Lung (tissue), 11 donors: ENCODE measurements at regions not wholly inside any gene's neighbourhood (a gene's known extent, or its start where the extent isn't known, plus 50 kb on each side); places are given as distances from the start of the nearest gene placed in this dataset.

Experiments
- ATAC-seq: fragments of 200-7000 bp; cut with Tn5 transposase; one replicate; pipeline ENCODE4 v1.9.1; 2020; ENCODE audit warnings: moderate number of reproducible peaks; ENCODE audit not compliant: insufficient read depth, low FRiP score
- DNase-seq, 3 donors: peaks; one replicate each; pipeline ENCODE4 v3.0.0-alpha.2; 2013 to 2017
- H3K27ac ChIP-seq, 2 donors: one replicate each; pipeline ENCODE4 v1.5.1; 2013; ENCODE audit warnings: mild to moderate bottlenecking in 2 of 2, moderate library complexity in 2 of 2, control low read depth in 1 of 2, inconsistent platforms in 1 of 2, low read depth in 1 of 2, low read length in 1 of 2
- H3K27me3 ChIP-seq, 3 donors: one replicate each; pipeline ENCODE4 v1.5.1; 2013; ENCODE audit warnings: low read length in 2 of 3; ENCODE audit not compliant: control insufficient read depth in 3 of 3, insufficient read depth in 3 of 3
- H3K36me3 ChIP-seq, 4 donors: one replicate each; pipeline ENCODE4 v1.5.1; 2013; ENCODE audit warnings: low read length in 4 of 4, mild to moderate bottlenecking in 1 of 4, moderate library complexity in 1 of 4; ENCODE audit not compliant: control insufficient read depth in 4 of 4, insufficient read depth in 4 of 4
- H3K4me1 ChIP-seq, 5 donors: one replicate each; pipeline ENCODE4 v1.5.1; 2013; ENCODE audit warnings: low read length in 5 of 5, mild to moderate bottlenecking in 2 of 5, moderate library complexity in 1 of 5; ENCODE audit not compliant: control insufficient read depth in 5 of 5, insufficient read depth in 5 of 5
- H3K4me3 ChIP-seq: one replicate; pipeline ENCODE4 v1.5.1; 2013; ENCODE audit warnings: mild to moderate bottlenecking, control low read depth, moderate library complexity
- H3K9ac ChIP-seq, 2 donors: one replicate each; pipeline ENCODE4 v1.5.1; 2013; ENCODE audit warnings: low read length in 2 of 2, control low read depth in 1 of 2; ENCODE audit not compliant: insufficient read depth in 1 of 2
- H3K9me3 ChIP-seq, 4 donors: one replicate each; pipeline ENCODE4 v1.5.1; 2013; ENCODE audit warnings: low read length in 3 of 4, mild to moderate bottlenecking in 1 of 4, moderate library complexity in 1 of 4; ENCODE audit not compliant: control insufficient read depth in 4 of 4, insufficient read depth in 3 of 4
- CTCF ChIP-seq: IDR thresholded peaks from 2 replicates; pipeline ENCODE4 v1.5.1; 2012; ENCODE audit warnings: mild to moderate bottlenecking; ENCODE audit errors: control extremely low read depth, extremely low read depth
- WGBS, 2 donors: extraction: QIAGEN DNeasy Blood & Tissue Kit; methylation state at CpG; one replicate each; pipeline ENCODE4 v1.1.7; 2013; 5-methylcytosine and 5-hydroxymethylcytosine counted together
- donor health status: control.
- donor health status: control.
- donor health status: Bipolar disorder and iron deficiency.
- donor health status: healthy.
- donor health status: DM: yes; HTN: yes; CAD: no.

- Histone ChIP-seq H3K27ac (no peak overlapping the region), H3K9me3 (no peaks in the 10 kb centered on the region), H3K4me3 (no peak overlapping the region), H3K9ac (no peak overlapping the region), H3K27me3 (peaks cover 0 to 13% (median 0%) of the 10 kb centered on the region in 3 donors), H3K36me3 (no peaks in the 10 kb centered on the region), H3K4me1 (peaks cover 0 to 3% (median 0%) of the 10 kb centered on the region in 5 donors)
- 66 to 76% methylated on average over 1 of the region's 1 CpG for WGBS, 2 donors
- DNase-seq = no peak
- ATAC-seq = no peak
- TF ChIP-seq CTCF = no peak
Measured at GRCh38 chr7:69169386-69169785, 428.9 kb upstream of the AUTS2 start.

GRCh38 chr7:69172357-69173077, 425.8 kb upstream of the AUTS2 start:
- Histone ChIP-seq H3K27me3 (peaks cover 0 to 14% (median 0%) of the 10 kb centered on the region in 3 donors), H3K9ac (no peak overlapping the region), H3K4me1 (peaks cover 0 to 14% (median 2%) of the 10 kb centered on the region in 5 donors), H3K9me3 (no peaks in the 10 kb centered on the region), H3K36me3 (no peaks in the 10 kb centered on the region), H3K27ac (no peak overlapping the region), H3K4me3 (no peak overlapping the region)
- DNase-seq (no peak), ATAC-seq (no peak)
- no peak for TF ChIP-seq CTCF
- WGBS, 2 donors = 84 to 93% methylated on average over 10 of the region's 10 CpGs

GRCh38 chr7:69173341-69173740, 424.9 kb upstream of the AUTS2 start:
- Histone ChIP-seq H3K36me3 (no peaks in the 10 kb centered on the region), H3K9me3 (no peaks in the 10 kb centered on the region), H3K9ac (no peak overlapping the region), H3K27me3 (peaks cover 0 to 14% (median 0%) of the 10 kb centered on the region in 3 donors), H3K4me1 (peaks cover 0 to 19% (median 2%) of the 10 kb centered on the region in 5 donors), H3K27ac (no peak overlapping the region), H3K4me3 (no peak overlapping the region)
- no peak for ATAC-seq
- DNase-seq = no peak
- WGBS, 2 donors = 83 to 91% methylated on average over 4 of the region's 4 CpGs
- TF ChIP-seq CTCF = no peak

- 60 to 81% methylated on average over 1 of the region's 1 CpG for WGBS, 2 donors
- H3K4me1 ChIP-seq = peaks cover 0 to 19% (median 2%) of the 10 kb centered on the region in 5 donors
- no peak overlapping the region for H3K9ac ChIP-seq
- peaks cover 0 to 14% (median 0%) of the 10 kb centered on the region in 3 donors for H3K27me3 ChIP-seq
- H3K27ac ChIP-seq = no peak overlapping the region
- H3K36me3 ChIP-seq = no peaks in the 10 kb centered on the region
- H3K9me3 ChIP-seq = no peaks in the 10 kb centered on the region
- DNase-seq (peak in 2 of 3 donors; percentile 25 to 44), ATAC-seq (no peak)
- H3K4me3 ChIP-seq = no peak overlapping the region
- TF ChIP-seq CTCF = no peak
Measured at GRCh38 chr7:69173846-69174245, 424.4 kb upstream of the AUTS2 start.
